ENCODE measurements at regions not wholly inside any gene's neighbourhood (a gene's known extent, or its start where the extent isn't known, plus 50 kb on each side); places are given as distances from the start of the nearest gene placed in this dataset.
"Not testable (repeated sequence)": the region's sequence is repeated elsewhere in the genome, so short reads cannot be mapped to it uniquely, and the experiment has no call there.

DNA sequence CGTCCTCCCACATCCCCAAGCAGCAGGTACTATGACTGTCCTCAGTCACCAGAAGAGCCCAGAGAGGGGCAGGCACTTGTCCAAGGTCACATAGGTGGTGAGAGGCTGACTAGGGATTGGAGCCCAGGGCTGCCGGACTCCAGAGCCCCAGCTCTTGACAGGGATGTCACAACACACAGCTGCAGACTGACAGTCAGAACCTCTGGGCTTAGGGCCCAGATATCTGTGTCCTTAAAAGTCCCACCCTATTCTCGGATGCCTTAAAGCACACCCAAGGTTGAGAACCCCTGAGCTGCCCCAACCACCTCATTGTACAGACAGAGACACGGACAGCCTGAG, 622.9 kb downstream of the MATN1 start:
- FAIRE-seq: no peak
- no peak for DNase-seq (ENCODE audit: insufficient read length, low spot score)

DNA sequence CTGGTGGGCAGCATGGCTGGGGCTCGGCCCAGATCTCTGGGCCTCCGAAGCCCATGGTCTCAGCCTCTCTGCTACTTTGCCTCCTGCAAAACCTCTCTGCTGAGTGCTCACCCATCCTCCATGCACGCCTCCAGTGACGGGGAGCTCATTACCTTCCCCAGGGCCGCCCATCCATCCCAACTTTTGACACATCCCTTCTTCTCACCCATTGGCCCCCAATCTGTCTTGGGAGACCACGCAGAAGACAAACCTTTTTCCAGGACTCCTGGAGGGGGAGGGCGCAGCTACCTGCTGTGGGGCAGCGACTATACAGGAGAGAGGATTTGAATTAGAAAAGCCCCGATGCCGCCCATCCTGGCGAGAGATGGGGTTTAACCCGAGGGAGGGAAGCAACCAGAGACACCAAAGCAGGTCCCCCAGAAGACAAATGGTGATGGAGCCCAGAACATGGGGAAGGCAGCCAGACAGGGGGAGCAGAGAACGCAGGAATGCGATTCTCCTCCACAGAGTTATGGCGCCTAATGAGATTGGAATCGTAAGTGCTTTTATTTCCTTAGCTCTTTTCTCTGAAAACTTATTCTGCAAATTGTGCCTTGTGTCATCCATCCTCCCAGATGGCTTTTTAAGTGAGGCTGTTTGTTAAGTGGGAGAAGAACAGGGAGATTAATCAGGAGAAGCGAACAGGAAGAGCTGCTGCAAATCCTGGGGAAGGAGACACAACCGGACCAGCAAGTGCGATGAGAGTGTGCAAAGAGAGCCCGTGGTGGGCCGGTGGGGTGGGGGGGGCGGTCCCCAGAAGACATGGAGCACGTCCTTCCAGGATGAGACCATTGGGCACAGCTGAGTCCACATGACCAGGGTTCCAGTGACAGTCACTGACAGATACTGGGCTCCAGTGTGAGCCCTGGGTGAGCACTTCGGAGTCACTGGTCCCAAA, 623.5 kb downstream of the MATN1 start:
- no peak for TF ChIP-seq POU2F2 (IDR thresholded peaks at IDR 0.05; ENCODE audit: low read depth, low read length)
- no peak for TF ChIP-seq POLR2AphosphoS5 (IDR thresholded peaks at IDR 0.05; ENCODE audit: low read depth, low read length)
- no peak for TF ChIP-seq SPI1 (IDR thresholded peaks at IDR 0.05; ENCODE audit: low read depth, low read length)
- no peak for TF ChIP-seq TAF1 (IDR thresholded peaks at IDR 0.05; ENCODE audit: low read depth, low read length)
- no peak for TF ChIP-seq PAX5 (IDR thresholded peaks at IDR 0.05; ENCODE audit: insufficient read depth, low read length, severe bottlenecking)
- no peak for TF ChIP-seq POLR2A (IDR thresholded peaks at IDR 0.05; ENCODE audit: low read depth, low read length)
- DNase-seq (ENCODE audit: insufficient read length, low spot score) (no peak), FAIRE-seq (no peak)

More for the DNA sequence above, 622.9 kb downstream of the MATN1 start:
- no peak for TF ChIP-seq POLR2AphosphoS5 (IDR thresholded peaks at IDR 0.05; ENCODE audit: low read depth, low read length)
- no peak for TF ChIP-seq POLR2A (IDR thresholded peaks at IDR 0.05; ENCODE audit: low read depth, low read length)
- TF ChIP-seq PAX5 (IDR thresholded peaks at IDR 0.05; ENCODE audit: insufficient read depth, low read length, severe bottlenecking): no peak
- TF ChIP-seq TAF1 (IDR thresholded peaks at IDR 0.05; ENCODE audit: low read depth, low read length): no peak
- no peak for TF ChIP-seq POU2F2 (IDR thresholded peaks at IDR 0.05; ENCODE audit: low read depth, low read length)
- no peak for TF ChIP-seq SPI1 (IDR thresholded peaks at IDR 0.05; ENCODE audit: low read depth, low read length)

DNA sequence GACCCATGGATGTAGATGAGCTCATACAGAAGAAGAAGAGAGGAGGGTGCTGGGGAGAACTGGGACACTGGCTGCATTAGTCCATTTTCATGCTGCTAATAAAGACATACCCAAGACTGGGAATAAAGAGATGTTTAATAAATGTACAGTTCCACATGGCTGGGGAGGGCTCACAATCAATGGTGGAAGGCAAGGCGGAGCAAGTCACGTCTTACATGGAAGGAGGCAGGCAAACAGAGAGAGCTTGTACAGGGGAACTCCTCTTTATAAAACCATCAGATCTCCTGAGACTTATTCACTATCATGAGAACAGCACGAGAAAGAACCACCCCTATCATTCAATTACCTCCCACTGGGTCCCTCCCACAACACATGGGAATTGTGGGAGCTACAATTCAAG, 625.5 kb downstream of the MATN1 start:
- FAIRE-seq; DNase-seq (ENCODE audit: insufficient read length, low spot score): not testable (repeated sequence)

DNA sequence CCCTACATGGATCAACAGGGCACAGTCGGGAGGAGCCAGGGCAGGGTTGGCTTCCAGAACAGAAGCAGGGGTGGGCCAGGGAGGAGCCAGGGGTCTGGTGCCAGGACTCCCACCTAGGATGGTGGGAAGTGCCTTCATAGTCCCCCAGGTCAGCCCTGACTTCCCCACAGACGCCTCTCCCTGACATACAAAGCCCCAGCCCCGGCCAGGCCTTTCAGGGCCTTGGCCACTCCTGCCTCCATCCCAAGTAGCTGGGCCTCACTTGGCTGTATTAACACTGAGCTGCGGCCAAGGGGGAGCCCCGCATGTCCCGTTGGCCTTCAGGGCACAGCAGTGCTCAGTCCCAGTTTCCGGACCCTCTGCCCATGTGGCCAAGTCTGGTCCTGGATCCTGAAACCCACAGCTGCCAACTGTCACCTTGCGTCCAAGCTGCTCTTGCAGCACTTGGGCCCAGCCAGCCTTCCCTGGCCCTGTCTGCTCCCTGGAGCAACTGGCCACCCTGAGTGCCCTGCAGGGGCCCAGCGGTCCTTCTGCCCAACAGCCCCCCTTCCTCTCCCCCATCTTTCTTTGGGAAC, 627.8 kb downstream of the MATN1 start:
- DNase-seq (ENCODE audit: insufficient read length, low spot score) (no peak), FAIRE-seq (no peak)
- no peak for TF ChIP-seq PAX5 (IDR thresholded peaks at IDR 0.05; ENCODE audit: insufficient read depth, low read length, severe bottlenecking)
- no peak for TF ChIP-seq SPI1 (IDR thresholded peaks at IDR 0.05; ENCODE audit: low read depth, low read length)
- TF ChIP-seq POLR2A (IDR thresholded peaks at IDR 0.05; ENCODE audit: low read depth, low read length): no peak
- no peak for TF ChIP-seq POU2F2 (IDR thresholded peaks at IDR 0.05; ENCODE audit: low read depth, low read length)
- TF ChIP-seq TAF1 (IDR thresholded peaks at IDR 0.05; ENCODE audit: low read depth, low read length): no peak
- TF ChIP-seq POLR2AphosphoS5 (IDR thresholded peaks at IDR 0.05; ENCODE audit: low read depth, low read length): no peak

DNA sequence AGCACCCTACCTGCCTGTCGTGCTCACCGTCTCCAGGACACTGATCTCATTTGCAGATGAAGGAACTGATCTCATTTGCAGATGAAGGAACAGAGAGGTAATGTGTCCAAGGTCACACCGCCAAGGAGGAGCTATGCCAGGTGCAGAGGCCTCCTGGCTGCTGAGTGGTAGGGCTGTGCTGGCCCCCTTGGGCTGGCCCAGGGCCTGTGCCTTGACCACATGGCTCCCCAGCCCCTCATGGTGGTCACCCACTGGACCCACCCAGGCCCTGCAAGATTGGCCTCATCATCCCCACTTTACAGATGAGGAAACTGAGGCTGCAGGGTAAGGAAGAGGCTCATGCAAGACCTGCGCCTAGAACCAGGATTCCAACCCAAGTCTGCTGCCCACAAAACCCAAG, 628.3 kb downstream of the MATN1 start:
- TF ChIP-seq SPI1 (IDR thresholded peaks at IDR 0.05; ENCODE audit: low read depth, low read length): no peak
- no peak for TF ChIP-seq POU2F2 (IDR thresholded peaks at IDR 0.05; ENCODE audit: low read depth, low read length)
- TF ChIP-seq POLR2A (IDR thresholded peaks at IDR 0.05; ENCODE audit: low read depth, low read length): no peak
- TF ChIP-seq TAF1 (IDR thresholded peaks at IDR 0.05; ENCODE audit: low read depth, low read length): no peak
- no peak for TF ChIP-seq PAX5 (IDR thresholded peaks at IDR 0.05; ENCODE audit: insufficient read depth, low read length, severe bottlenecking)
- no peak for TF ChIP-seq POLR2AphosphoS5 (IDR thresholded peaks at IDR 0.05; ENCODE audit: low read depth, low read length)
- DNase-seq (ENCODE audit: insufficient read length, low spot score) (no peak), FAIRE-seq (no peak)

DNA sequence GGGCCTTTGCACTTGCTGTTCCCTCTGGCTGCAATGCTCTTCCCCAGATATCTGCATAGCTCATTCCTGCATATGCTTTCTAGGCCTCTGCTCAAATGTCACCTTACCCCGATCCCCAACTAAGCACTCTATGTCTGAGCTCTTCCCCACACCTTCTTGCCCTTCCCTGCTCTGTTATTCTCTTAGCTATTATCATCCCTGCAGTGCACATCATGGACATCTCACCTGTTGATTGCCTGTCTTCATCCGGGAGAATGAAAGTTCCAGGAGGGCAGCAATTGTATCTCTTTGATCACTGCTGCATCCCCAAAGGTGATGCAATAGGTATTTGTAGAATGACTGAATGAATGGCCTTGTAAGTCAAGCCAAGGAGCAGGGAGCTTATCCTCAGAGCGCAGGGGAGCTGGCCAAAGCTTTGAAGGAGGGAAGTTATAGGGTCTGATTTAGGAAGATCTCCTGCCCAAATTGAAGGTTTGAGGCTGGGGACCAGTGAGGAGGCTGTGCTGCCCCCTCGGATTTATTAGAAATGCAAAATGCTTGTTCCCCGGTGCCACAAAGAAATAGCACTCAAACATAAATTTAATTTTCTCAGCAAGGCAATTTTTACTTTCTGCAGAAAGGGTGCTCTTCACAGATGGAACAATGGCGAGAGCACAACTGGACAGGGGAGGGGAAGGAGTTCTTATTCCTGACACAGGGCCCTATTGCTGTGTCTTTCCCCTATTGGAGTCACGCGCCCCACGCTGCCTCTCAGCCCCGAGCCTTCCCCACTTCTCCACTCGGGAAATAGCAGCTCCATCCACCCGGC, 631.1 kb downstream of the MATN1 start:
- TF ChIP-seq TAF1 (IDR thresholded peaks at IDR 0.05; ENCODE audit: low read depth, low read length) (no peak), PAX5 (IDR thresholded peaks at IDR 0.05; ENCODE audit: insufficient read depth, low read length, severe bottlenecking) (no peak), POU2F2 (IDR thresholded peaks at IDR 0.05; ENCODE audit: low read depth, low read length) (no peak), SPI1 (IDR thresholded peaks at IDR 0.05; ENCODE audit: low read depth, low read length) (no peak), POLR2AphosphoS5 (IDR thresholded peaks at IDR 0.05; ENCODE audit: low read depth, low read length) (no peak), POLR2A (IDR thresholded peaks at IDR 0.05; ENCODE audit: low read depth, low read length) (no peak)
- DNase-seq (ENCODE audit: insufficient read length, low spot score) (no peak), FAIRE-seq (no peak)

DNA sequence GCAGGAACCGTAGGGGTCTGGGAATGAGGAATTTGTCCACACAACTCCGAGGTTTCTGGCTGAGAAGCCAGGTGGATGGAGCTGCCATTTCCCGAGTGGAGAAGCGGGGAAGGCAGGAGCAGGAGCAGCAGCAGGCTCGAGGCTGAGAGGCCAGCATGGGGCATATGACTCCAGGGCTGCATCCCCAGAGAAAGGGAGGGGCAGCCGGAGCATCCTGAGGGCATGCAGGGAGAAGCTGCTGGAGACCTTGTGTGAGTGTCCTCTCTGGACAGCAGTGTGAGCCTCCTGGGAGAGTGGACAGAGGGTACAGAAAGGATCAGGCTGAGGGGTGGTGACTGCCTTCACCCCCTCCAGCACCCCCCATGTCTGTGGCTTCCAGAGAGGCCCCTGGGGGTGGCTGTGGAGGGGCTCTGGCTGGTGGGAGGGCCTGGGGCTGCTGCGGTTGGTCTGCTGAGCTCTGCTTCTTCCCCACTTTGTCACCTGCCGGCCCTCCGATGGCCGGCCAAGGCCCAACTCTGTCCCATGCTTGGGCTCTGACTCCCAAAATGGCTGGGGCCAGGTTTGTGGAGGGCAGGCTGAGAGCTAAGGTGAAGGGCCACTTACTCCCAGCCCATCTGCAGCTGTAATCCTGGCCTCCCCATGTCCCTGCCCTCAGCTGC, 633.1 kb downstream of the MATN1 start:
- DNase-seq (ENCODE audit: insufficient read length, low spot score): no peak
- FAIRE-seq: no peak
- TF ChIP-seq POU2F2 (IDR thresholded peaks at IDR 0.05; ENCODE audit: low read depth, low read length) (no peak), PAX5 (IDR thresholded peaks at IDR 0.05; ENCODE audit: insufficient read depth, low read length, severe bottlenecking) (no peak), POLR2AphosphoS5 (IDR thresholded peaks at IDR 0.05; ENCODE audit: low read depth, low read length) (no peak), TAF1 (IDR thresholded peaks at IDR 0.05; ENCODE audit: low read depth, low read length) (no peak), POLR2A (IDR thresholded peaks at IDR 0.05; ENCODE audit: low read depth, low read length) (no peak), SPI1 (IDR thresholded peaks at IDR 0.05; ENCODE audit: low read depth, low read length) (no peak)

DNA sequence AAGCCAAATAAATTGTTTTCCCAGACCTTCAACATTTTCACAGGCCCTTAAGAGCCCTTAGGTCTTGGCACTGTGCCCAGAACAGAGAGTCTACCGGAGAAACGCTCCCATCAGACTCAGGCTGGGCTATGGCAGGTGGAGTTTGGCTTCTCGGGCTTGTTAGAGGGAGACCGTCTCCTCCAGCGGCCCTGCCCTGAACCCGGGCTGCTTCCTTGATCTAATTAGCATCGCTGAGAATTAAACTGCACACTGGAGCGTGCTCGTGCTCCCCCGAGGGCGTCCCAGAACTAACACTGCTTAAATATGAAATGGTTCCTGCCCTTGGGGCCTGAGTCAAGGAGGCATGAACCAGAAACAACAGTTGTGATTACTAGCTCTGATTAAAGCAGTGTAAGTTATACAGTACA, 634.4 kb downstream of the MATN1 start:
- DNase-seq (ENCODE audit: insufficient read length, low spot score): no peak
- FAIRE-seq: no peak

DNA sequence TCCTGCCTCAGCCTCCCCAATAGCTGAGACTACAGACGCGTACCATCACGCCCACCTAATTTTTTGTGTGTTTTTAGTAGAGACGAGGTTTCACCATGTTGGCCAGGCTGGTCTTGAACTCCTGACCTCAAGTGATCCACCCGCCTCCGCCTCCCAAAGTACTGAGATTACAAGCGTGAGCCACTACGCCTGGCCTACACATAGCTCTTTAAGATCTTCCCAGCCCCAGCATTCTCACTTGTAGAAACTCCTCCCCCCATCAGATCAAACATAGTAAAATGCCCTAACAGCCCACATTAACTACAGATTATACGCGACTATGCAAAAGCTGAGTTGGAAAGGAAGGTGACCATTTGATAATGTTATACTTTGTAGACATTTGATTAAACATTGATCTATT, 634.8 kb downstream of the MATN1 start:
- TF ChIP-seq SPI1 (IDR thresholded peaks at IDR 0.05; ENCODE audit: low read depth, low read length): no peak
- TF ChIP-seq POLR2A (IDR thresholded peaks at IDR 0.05; ENCODE audit: low read depth, low read length): no peak
- no peak for TF ChIP-seq POU2F2 (IDR thresholded peaks at IDR 0.05; ENCODE audit: low read depth, low read length)
- TF ChIP-seq TAF1 (IDR thresholded peaks at IDR 0.05; ENCODE audit: low read depth, low read length): no peak
- no peak for TF ChIP-seq POLR2AphosphoS5 (IDR thresholded peaks at IDR 0.05; ENCODE audit: low read depth, low read length)
- no peak for TF ChIP-seq PAX5 (IDR thresholded peaks at IDR 0.05; ENCODE audit: insufficient read depth, low read length, severe bottlenecking)
- FAIRE-seq (no peak), DNase-seq (ENCODE audit: insufficient read length, low spot score) (no peak)

More for the DNA sequence above, 634.4 kb downstream of the MATN1 start:
- TF ChIP-seq POLR2AphosphoS5 (IDR thresholded peaks at IDR 0.05; ENCODE audit: low read depth, low read length) (no peak), POLR2A (IDR thresholded peaks at IDR 0.05; ENCODE audit: low read depth, low read length) (no peak), SPI1 (IDR thresholded peaks at IDR 0.05; ENCODE audit: low read depth, low read length) (no peak), TAF1 (IDR thresholded peaks at IDR 0.05; ENCODE audit: low read depth, low read length) (no peak), POU2F2 (IDR thresholded peaks at IDR 0.05; ENCODE audit: low read depth, low read length) (no peak), PAX5 (IDR thresholded peaks at IDR 0.05; ENCODE audit: insufficient read depth, low read length, severe bottlenecking) (no peak)
